Pancreas (tissue), 10 donors: ENCODE measurements at regions not wholly inside any gene's neighbourhood (a gene's known extent, or its start where the extent isn't known, plus 50 kb on each side); places are given as distances from the start of the nearest gene placed in this dataset.
"Not testable (repeated sequence)": the region's sequence is repeated elsewhere in the genome, so short reads cannot be mapped to it uniquely, and the experiment has no call there.

Source experiments
- ATAC-seq, 4 donors: fragments of 200-7000 bp; cut with Tn5 transposase; one replicate each; pipeline versions ENCODE4 v1.8.0 to v1.9.1; 2020; ENCODE audit warnings: mild to moderate bottlenecking in 4 of 4, moderate library complexity in 4 of 4
- DNase-seq, 6 donors: peaks; one replicate each; pipeline ENCODE4 v3.0.0-alpha.2; 2020
- FAIRE-seq: peaks from 2 replicates; lab custom pipeline; 2012; peaks lifted over from hg19 to GRCh38; lab: Jason Lieb, UNC
- H3K27ac ChIP-seq, 4 donors: fragments of 200-600 bp; sonication (generic); 1 replicate in 3 of 4; 2 replicates in 1 of 4; pipeline versions ENCODE4 v1.5.0 to v1.8.0; 2020
- H3K27me3 ChIP-seq, 4 donors: fragments of 200-600 bp; one replicate each; pipeline ENCODE4 v1.8.0; 2021
- H3K36me3 ChIP-seq, 3 donors: fragments of 200-600 bp; sonication (generic) in 1 of 3; one replicate each; pipeline versions ENCODE4 v1.5.0 to v1.8.0; 2020 to 2021
- H3K4me1 ChIP-seq, 3 donors: fragments of 200-600 bp; one replicate each; pipeline ENCODE4 v1.8.0; 2021
- H3K4me3 ChIP-seq, 4 donors: fragments of 200-600 bp; sonication (generic) in 2 of 4; one replicate each; pipeline versions ENCODE4 v1.5.0 to v1.8.0; 2020 to 2021
- H3K9me3 ChIP-seq, 4 donors: fragments of 200-600 bp; one replicate each; pipeline ENCODE4 v1.8.0; 2021
- WGBS, 2 donors: extraction: QIAGEN DNeasy Blood & Tissue Kit; methylation state at CpG; one replicate each; pipeline ENCODE4 v1.1.7; 2013; 5-methylcytosine and 5-hydroxymethylcytosine counted together
- intact Hi-C, 3 donors: fragments of 100-400 bp; cut with DNase I; formaldehyde crosslinking; loops; one replicate each; pipeline versions ENCODE4 v1.11.1 to v1.14.2; 2022
- TF ChIP-seq, protein P1 (sequence below), 4 donors: fragments of 200-600 bp; sonication (generic) in 3 of 4; IDR thresholded peaks; one replicate each; pipeline versions ENCODE4 v1.5.0 to v1.8.0; 2021; ENCODE audit warnings: antibody characterized with exemption in 4 of 4
- donor health status: healthy with polysubstance abuse.
- donor health status: DM: no; HTN: no; CAD: no; lungs with moderate emphysema.
- donor health status: DM: no; HTN: no; CAD: no.
- donor health status: control.
- donor health status: control.
- donor health status: Bipolar disorder and iron deficiency.
- donor health status: DM: yes; HTN: yes; CAD: no.
- donor health status: DM: no; HTN: no; CAD: no.
- donor health status: DM: no; HTN: no; CAD: no.
- donor health status: DM: yes; HTN: yes; CAD: no.

DNA sequence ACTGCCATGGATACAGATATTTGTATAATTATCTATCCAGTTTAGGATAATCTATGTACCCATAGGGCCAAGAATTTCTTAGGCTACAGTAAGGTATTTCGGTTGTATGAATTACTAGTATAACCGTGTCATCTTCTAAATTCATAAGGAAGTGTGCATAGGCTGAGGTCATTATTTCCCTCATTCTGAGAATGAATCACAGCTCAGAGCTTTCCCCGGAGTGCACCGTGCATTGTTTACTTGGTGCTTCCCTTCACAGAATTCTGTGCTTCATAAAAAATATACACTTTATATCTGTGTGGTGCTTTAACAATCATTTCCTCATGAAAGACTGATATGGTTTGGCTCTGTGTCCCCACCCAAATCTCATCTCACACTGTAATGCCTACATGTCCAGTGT lies 514.1 kb downstream of the ETNK1 start:
- Histone ChIP-seq H3K27me3 (no peaks in the 10 kb centered on the region), H3K4me1 (no peaks in the 10 kb centered on the region), H3K4me3 (no peak overlapping the region), H3K36me3 (no peaks in the 10 kb centered on the region), H3K9me3 (no peaks in the 10 kb centered on the region), H3K27ac (no peak overlapping the region)
- FAIRE-seq: no peak
- TF ChIP-seq, protein P1, sequence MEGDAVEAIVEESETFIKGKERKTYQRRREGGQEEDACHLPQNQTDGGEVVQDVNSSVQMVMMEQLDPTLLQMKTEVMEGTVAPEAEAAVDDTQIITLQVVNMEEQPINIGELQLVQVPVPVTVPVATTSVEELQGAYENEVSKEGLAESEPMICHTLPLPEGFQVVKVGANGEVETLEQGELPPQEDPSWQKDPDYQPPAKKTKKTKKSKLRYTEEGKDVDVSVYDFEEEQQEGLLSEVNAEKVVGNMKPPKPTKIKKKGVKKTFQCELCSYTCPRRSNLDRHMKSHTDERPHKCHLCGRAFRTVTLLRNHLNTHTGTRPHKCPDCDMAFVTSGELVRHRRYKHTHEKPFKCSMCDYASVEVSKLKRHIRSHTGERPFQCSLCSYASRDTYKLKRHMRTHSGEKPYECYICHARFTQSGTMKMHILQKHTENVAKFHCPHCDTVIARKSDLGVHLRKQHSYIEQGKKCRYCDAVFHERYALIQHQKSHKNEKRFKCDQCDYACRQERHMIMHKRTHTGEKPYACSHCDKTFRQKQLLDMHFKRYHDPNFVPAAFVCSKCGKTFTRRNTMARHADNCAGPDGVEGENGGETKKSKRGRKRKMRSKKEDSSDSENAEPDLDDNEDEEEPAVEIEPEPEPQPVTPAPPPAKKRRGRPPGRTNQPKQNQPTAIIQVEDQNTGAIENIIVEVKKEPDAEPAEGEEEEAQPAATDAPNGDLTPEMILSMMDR (IDR thresholded peaks at IDR 0.05): no peak
- WGBS, 2 donors: 70 to 82% methylated on average over 4 of the region's 4 CpGs
- no peak for DNase-seq
- ATAC-seq: no peak
- intact Hi-C loops: no loop called here

DNA sequence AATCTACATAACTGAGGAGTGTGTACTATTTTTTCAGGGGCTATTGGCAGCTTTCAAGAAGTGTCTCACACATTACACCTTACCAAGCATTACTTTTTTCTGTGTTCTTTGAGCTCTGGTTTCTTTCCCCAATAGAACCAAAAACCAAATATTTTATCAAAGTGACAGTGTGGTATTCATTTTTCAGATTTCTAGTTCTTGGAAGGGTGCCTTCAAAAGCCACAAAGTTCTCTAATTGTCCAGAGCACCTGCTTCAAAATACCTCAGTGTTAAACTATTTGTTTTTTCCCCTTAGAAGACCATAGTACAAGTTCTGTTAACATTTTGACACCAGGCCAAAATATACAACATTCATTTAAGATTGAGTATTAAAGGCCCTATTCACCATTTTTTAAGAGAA lies 515.7 kb downstream of the ETNK1 start:
- Histone ChIP-seq H3K36me3 (no peaks in the 10 kb centered on the region), H3K9me3 (no peaks in the 10 kb centered on the region), H3K27ac (no peak overlapping the region), H3K4me3 (no peak overlapping the region), H3K4me1 (no peaks in the 10 kb centered on the region), H3K27me3 (no peaks in the 10 kb centered on the region)
- ATAC-seq (no peak), DNase-seq (no peak), FAIRE-seq (no peak)
- TF ChIP-seq, protein P1 (IDR thresholded peaks at IDR 0.05): no peak
- intact Hi-C loops: no loop called here

DNA sequence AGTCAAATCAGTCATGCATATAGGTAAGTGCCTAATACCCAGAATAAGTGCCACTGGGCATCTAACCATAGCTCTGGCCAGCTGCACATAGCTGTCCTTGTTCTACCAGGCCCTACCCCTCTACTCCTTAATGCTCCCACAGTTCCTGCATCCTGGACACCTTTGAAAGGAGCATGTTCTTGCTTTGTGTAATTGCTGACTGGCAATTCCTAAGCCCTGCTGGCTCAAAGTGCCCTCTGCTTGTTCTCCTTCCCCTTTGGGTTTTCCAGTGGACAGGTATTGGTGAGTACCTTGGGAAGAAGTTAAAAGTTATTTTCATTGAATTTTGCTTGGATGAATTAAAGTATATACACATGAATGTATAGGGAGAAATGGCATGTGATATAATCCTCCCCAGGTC lies 516.4 kb downstream of the ETNK1 start:
- intact Hi-C loops: no loop called here
- TF ChIP-seq, protein P1 (IDR thresholded peaks at IDR 0.05): no peak

GRCh38 chr12:23146070-23146469 lies 521.1 kb downstream of the ETNK1 start:
- ATAC-seq: not testable (repeated sequence)

More for the DNA sequence above, 516.4 kb downstream of the ETNK1 start:
- Histone ChIP-seq H3K36me3 (no peaks in the 10 kb centered on the region), H3K4me3 (no peak overlapping the region), H3K27ac (no peak overlapping the region), H3K9me3 (no peaks in the 10 kb centered on the region), H3K4me1 (no peaks in the 10 kb centered on the region), H3K27me3 (no peaks in the 10 kb centered on the region)
- ATAC-seq (no peak), FAIRE-seq (no peak), DNase-seq (no peak)

DNA sequence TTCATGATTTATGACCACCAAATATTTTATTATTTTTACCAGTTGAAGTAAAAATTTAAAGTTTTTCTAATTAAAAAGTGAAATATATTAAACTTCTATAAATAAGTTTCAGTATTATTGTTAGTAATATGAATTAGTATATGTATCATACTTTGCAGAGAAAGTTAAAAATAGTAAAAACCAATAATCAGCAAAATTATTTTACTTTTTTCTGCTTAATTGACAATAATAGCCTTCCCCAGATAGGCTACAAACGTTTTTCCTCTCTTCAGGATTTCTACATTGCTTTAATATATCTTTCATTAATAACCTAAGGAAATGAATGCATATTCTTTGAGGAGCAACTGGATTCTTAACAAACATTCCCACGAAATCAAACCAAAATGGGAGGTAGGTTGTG lies 543.5 kb downstream of the ETNK1 start:
- H3K4me1 ChIP-seq: no peaks in the 10 kb centered on the region
- H3K36me3 ChIP-seq: no peaks in the 10 kb centered on the region
- no peak overlapping the region for H3K27ac ChIP-seq
- intact Hi-C loops: no loop called here
- no peak for ATAC-seq
- no peak for DNase-seq
- TF ChIP-seq, protein P1 (IDR thresholded peaks at IDR 0.05): no peak
- no peaks in the 10 kb centered on the region for H3K27me3 ChIP-seq
- WGBS, 2 donors: 16 to 19% methylated on average over 2 of the region's 2 CpGs
- no peak for FAIRE-seq
- H3K9me3 ChIP-seq: no peaks in the 10 kb centered on the region
- H3K4me3 ChIP-seq: no peak overlapping the region

More at GRCh38 chr12:23146070-23146469, 521.1 kb downstream of the ETNK1 start:
- H3K27me3 ChIP-seq, H3K9me3 ChIP-seq, FAIRE-seq, H3K27ac ChIP-seq, H3K36me3 ChIP-seq, intact Hi-C loops, H3K4me1 ChIP-seq, H3K4me3 ChIP-seq: not testable (repeated sequence)
- peak in 1 of 6 donors; percentile 32 for DNase-seq
- 82 to 86% methylated on average over 15 of the region's 15 CpGs for WGBS, 2 donors
